Renal cortex interstitium (tissue), 11 donors: ENCODE measurements at regions not wholly inside any gene's neighbourhood (a gene's known extent, or its start where the extent isn't known, plus 50 kb on each side); places are given as distances from the start of the nearest gene placed in this dataset.

Source experiments
- DNase-seq, 11 donors: peaks; one replicate each; pipeline ENCODE4 v3.0.0-alpha.2; 2013; ENCODE audit warnings: low read depth in 9 of 11, low spot score in 4 of 11; ENCODE audit errors: extremely low read depth in 1 of 11

- DNase-seq: no peak
Observed at GRCh38 chr3:30996467-30996866, 102.0 kb upstream of the GADL1 start.

- no peak for DNase-seq
Observed at GRCh38 chr3:31002730-31003129, 108.3 kb upstream of the GADL1 start.

- DNase-seq: peak in 1 of 11 donors; percentile 4
Observed at GRCh38 chr3:31004025-31004678, 109.7 kb upstream of the GADL1 start.

- no peak for DNase-seq
Observed at GRCh38 chr3:31008994-31009393, 114.5 kb upstream of the GADL1 start.

GRCh38 chr3:31009881-31010280 lies 115.4 kb upstream of the GADL1 start:
- no peak for DNase-seq

- no peak for DNase-seq
Observed at GRCh38 chr3:31010491-31010890, 116.0 kb upstream of the GADL1 start.

- no peak for DNase-seq
Observed at GRCh38 chr3:31011380-31011779, 116.9 kb upstream of the GADL1 start.

- DNase-seq: no peak
Observed at GRCh38 chr3:31013090-31013489, 118.6 kb upstream of the GADL1 start.

GRCh38 chr3:31013843-31014242 lies 119.4 kb upstream of the GADL1 start:
- DNase-seq: no peak

- DNase-seq: no peak
Observed at GRCh38 chr3:31014317-31015040, 120.0 kb upstream of the GADL1 start.

GRCh38 chr3:31016196-31016595 lies 121.7 kb upstream of the GADL1 start:
- DNase-seq: no peak

GRCh38 chr3:31022716-31023115 lies 128.3 kb upstream of the GADL1 start:
- no peak for DNase-seq

GRCh38 chr3:31025541-31025940 lies 131.1 kb upstream of the GADL1 start:
- DNase-seq: no peak

GRCh38 chr3:31027191-31027761 lies 132.8 kb upstream of the GADL1 start:
- DNase-seq: no peak

- no peak for DNase-seq
Observed at GRCh38 chr3:31027914-31028313, 133.5 kb upstream of the GADL1 start.

GRCh38 chr3:31028766-31029165 lies 134.3 kb upstream of the GADL1 start:
- DNase-seq: no peak

- peak in 7 of 11 donors; percentile 14 to 52 (median 29) for DNase-seq
Observed at GRCh38 chr3:31029706-31030105, 135.2 kb upstream of the GADL1 start.

- no peak for DNase-seq
Observed at GRCh38 chr3:31035681-31036080, 141.2 kb upstream of the GADL1 start.

- no peak for DNase-seq
Observed at GRCh38 chr3:31038086-31038739, 143.8 kb upstream of the GADL1 start.

- DNase-seq: no peak
Observed at GRCh38 chr3:31039145-31039544, 144.7 kb upstream of the GADL1 start.
